HCT116 (cell line): ENCODE measurements at regions not wholly inside any gene's neighbourhood (a gene's known extent, or its start where the extent isn't known, plus 50 kb on each side); places are given as distances from the start of the nearest gene placed in this dataset.

Experiments used
- ATAC-seq: fragments of 200-7000 bp; cut with Tn5 transposase; 2 replicates; pipeline ENCODE4 v1.9.1; 2020; ENCODE audit warnings: mild to moderate bottlenecking, moderate library complexity
- BruUV-seq: library from RNA; stranded (reverse); fragments of 400-500 nt; replicated peaks from 2 replicates; lab custom pipeline; 2021; lab: Mats Ljungman, UMichigan
- CTCF ChIA-PET: fragments of 300-600 bp; sonication (Branson Sonifier 250); formaldehyde crosslinking; loops from one replicate; lab custom pipeline; 2021; ENCODE audit warnings: antibody characterized with exemption; lab: Charles Lee
- POLR2A ChIA-PET: fragments of 300-600, 350-600 bp; sonication (Branson Sonifier 250); formaldehyde crosslinking; loops from one replicate; lab custom pipeline; 2021; ENCODE audit warnings: antibody characterized with exemption; lab: Charles Lee
- RAD21 ChIA-PET, 2 experiments: fragments of 300-600 bp; sonication (Branson Sonifier 250); formaldehyde crosslinking; loops; one replicate each; lab custom pipeline; 2023; ENCODE audit warnings: low total read pairs in 2 of 2; ENCODE audit not compliant: uncharacterized antibody in 2 of 2, unreplicated experiment in 2 of 2, low non-redundant PET in 1 of 2; lab: Charles Lee
- DNase-seq: peaks from one replicate; pipeline ENCODE4 v3.0.0-alpha.2; 2010; ENCODE audit warnings: low read depth, low spot score
- H2AFZ ChIP-seq: fragments of 200-600 bp; shearing (Covaris generic), sonication (generic); 2 replicates; pipeline ENCODE4 v1.6.1; 2017; ENCODE audit warnings: low read depth, mixed run types, mixed read lengths, antibody characterized with exemption, low read length; ENCODE audit not compliant: poor library complexity, severe bottlenecking
- H3K27ac ChIP-seq: 2 replicates; pipeline ENCODE4 v1.5.1; 2012; ENCODE audit warnings: low read depth, low read length
- H3K27me3 ChIP-seq: fragments of 200-600 bp; sonication (generic); 2 replicates; pipeline ENCODE4 v1.6.1; 2016; ENCODE audit warnings: mixed run types, low read length, mixed read lengths; ENCODE audit not compliant: insufficient read depth
- H3K36me3 ChIP-seq, 2 experiments: fragments of 200-500 bp in 1 of 2; fragments of 200-600 bp in 1 of 2; sonication (Bioruptor generic) in 1 of 2; sonication (generic) in 1 of 2; 2 replicates each; pipeline versions ENCODE4 v1.5.1 to v1.6.1; 2014 to 2016; ENCODE audit warnings: low read length in 2 of 2, inconsistent platforms in 1 of 2, mixed read lengths in 1 of 2, mixed run types in 1 of 2; ENCODE audit not compliant: insufficient read depth in 2 of 2, control insufficient read depth in 1 of 2
- H3K4me1 ChIP-seq, 2 experiments: fragments of 200-600 bp in 1 of 2; sonication (generic) in 1 of 2; 2 replicates each; pipeline versions ENCODE4 v1.5.1 to v1.6.1; 2012 to 2017; ENCODE audit warnings: low read length in 2 of 2, inconsistent platforms in 1 of 2, mild to moderate bottlenecking in 1 of 2, mixed read lengths in 1 of 2, mixed run types in 1 of 2, moderate library complexity in 1 of 2; ENCODE audit not compliant: insufficient read depth in 2 of 2, control insufficient read depth in 1 of 2
- H3K4me2 ChIP-seq: fragments of 200-600 bp; sonication (generic); 2 replicates; pipeline ENCODE4 v1.6.1; 2017; ENCODE audit warnings: mixed run types, low read length, mixed read lengths
- H3K4me3 ChIP-seq, 2 experiments: fragments of 200-600 bp in 1 of 2; sonication (generic) in 1 of 2; replicated peaks in 1 of 2; 2 replicates each; pipeline ENCODE4 v1.5.1; 2011 to 2016; ENCODE audit warnings: low read length in 2 of 2, control low read depth in 1 of 2, low read depth in 1 of 2, mild to moderate bottlenecking in 1 of 2, mixed read lengths in 1 of 2, mixed run types in 1 of 2
- H3K79me2 ChIP-seq: fragments of 200-600 bp; sonication (generic); 2 replicates; pipeline ENCODE4 v1.6.1; 2017; ENCODE audit warnings: mild to moderate bottlenecking, mixed run types, low read length, moderate library complexity, mixed read lengths; ENCODE audit not compliant: insufficient read depth
- H3K9ac ChIP-seq: fragments of 200-600 bp; sonication (generic); 2 replicates; pipeline ENCODE4 v1.6.1; 2016; ENCODE audit warnings: low read length, mixed read lengths
- H3K9me2 ChIP-seq: fragments of 200-600 bp; sonication (generic), shearing (Covaris generic); 2 replicates; pipeline ENCODE4 v1.6.1; 2017; ENCODE audit warnings: mixed run types, mild to moderate bottlenecking, moderate library complexity; ENCODE audit not compliant: insufficient read depth
- H3K9me3 ChIP-seq, 2 experiments: fragments of 200-500 bp in 1 of 2; fragments of 200-600 bp in 1 of 2; sonication (Bioruptor generic) in 1 of 2; sonication (generic) in 1 of 2; 2 replicates each; pipeline ENCODE4 v1.6.1; 2014 to 2017; ENCODE audit warnings: low read length in 2 of 2, mixed read lengths in 2 of 2, inconsistent platforms in 1 of 2, low read depth in 1 of 2, mild to moderate bottlenecking in 1 of 2, mixed run types in 1 of 2, moderate library complexity in 1 of 2; ENCODE audit not compliant: control insufficient read depth in 1 of 2, insufficient read depth in 1 of 2
- H4K20me1 ChIP-seq: fragments of 200-600 bp; sonication (generic), shearing (Covaris generic); 2 replicates; pipeline ENCODE4 v1.6.1; 2017; ENCODE audit warnings: mixed run types, mild to moderate bottlenecking, moderate library complexity; ENCODE audit not compliant: insufficient read depth
- CEBPB ChIP-seq: IDR thresholded peaks from 2 replicates; pipeline ENCODE4 v1.6.1; 2012; ENCODE audit warnings: low read depth
- EZH2 ChIP-seq: fragments of 200-600 bp; sonication (generic); IDR thresholded peaks from 2 replicates; pipeline ENCODE4 v1.6.1; 2017; ENCODE audit warnings: antibody characterized with exemption, mixed run types
- EZH2phosphoT487 ChIP-seq: fragments of 200-600 bp; IDR thresholded peaks from 2 replicates; pipeline ENCODE4 v1.6.1; 2018; ENCODE audit warnings: antibody characterized with exemption, borderline replicate concordance
- JUND ChIP-seq: IDR thresholded peaks from 2 replicates; pipeline ENCODE4 v1.6.1; 2012
- RAD21 ChIP-seq: IDR thresholded peaks from 2 replicates; pipeline ENCODE4 v1.6.1; 2012; ENCODE audit warnings: low read depth, mild to moderate bottlenecking
- SRF ChIP-seq: IDR thresholded peaks from 2 replicates; pipeline ENCODE4 v1.6.1; 2012; ENCODE audit warnings: low read depth
- ZNF274 ChIP-seq: fragments of 200-500 bp; sonication (Bioruptor generic); IDR thresholded peaks from 2 replicates; pipeline ENCODE4 v1.6.1; 2014; ENCODE audit warnings: mild to moderate bottlenecking, low read depth, low read length, inconsistent platforms
- intact Hi-C: fragments of 100-400 bp; cut with micrococcal nuclease; formaldehyde crosslinking; loops from 2 replicates; pipeline ENCODE4 v1.10.0; 2022
- TF ChIP-seq, protein P1 (sequence below): IDR thresholded peaks from 2 replicates; pipeline ENCODE4 v1.6.1; 2012; ENCODE audit warnings: low read depth
- TF ChIP-seq, protein P2 (sequence below): IDR thresholded peaks from 2 replicates; pipeline ENCODE4 v1.6.1; 2012
- TF ChIP-seq, protein P3 (sequence below): IDR thresholded peaks from 2 replicates; pipeline ENCODE4 v1.6.1; 2011; ENCODE audit warnings: mild to moderate bottlenecking, low read length, moderate library complexity; ENCODE audit not compliant: insufficient replicate concordance; ENCODE audit errors: extremely low read depth

DNA sequence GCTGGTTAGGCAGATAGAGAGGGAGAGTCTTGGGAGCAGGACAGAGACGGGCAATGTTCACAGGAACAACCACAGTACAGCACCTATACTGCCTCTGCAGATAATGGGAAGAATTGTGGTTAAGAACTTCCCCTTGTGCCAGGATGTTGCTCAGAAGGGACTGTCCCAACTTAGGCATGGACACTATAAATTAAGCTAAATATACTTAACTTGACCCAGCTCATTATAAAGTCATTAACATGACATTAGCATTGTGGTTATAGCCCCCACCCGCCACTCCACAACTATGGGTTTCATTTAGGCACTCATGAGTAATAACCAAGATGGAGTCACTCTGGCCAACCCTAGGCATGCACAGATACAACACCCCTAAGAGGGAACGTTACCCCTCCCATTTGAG is 310.9 kb upstream of the NRG3 start:
- ChIA-PET RAD21 (no interaction called here), CTCF (no interaction called here), POLR2A (no interaction called here)
- Histone ChIP-seq H3K9me3 (peaks cover 3 to 10% of the 10 kb centered on the region in 2 experiments; a peak in 2 of 4 replicates), H3K4me3 (no peak overlapping the region), H3K79me2 (no peaks in the 10 kb centered on the region), H2AFZ (no peak overlapping the region), H3K9me2 (no peaks in the 10 kb centered on the region), H3K4me2 (no peak overlapping the region), H3K27me3 (no peaks in the 10 kb centered on the region), H3K36me3 (no peaks in the 10 kb centered on the region), H3K4me1 (no peaks in the 10 kb centered on the region), H4K20me1 (no peaks in the 10 kb centered on the region; the same call in 1 of the 2 replicates), H3K27ac (no peak overlapping the region), H3K9ac (no peak overlapping the region)
- ATAC-seq (no peak), DNase-seq (no peak)
- TF ChIP-seq RAD21 (no peak), EZH2phosphoT487 (no peak), ZNF274 (no peak), CEBPB (no peak), SRF (no peak), EZH2 (no peak), JUND (no peak)
- TF ChIP-seq, protein P1, sequence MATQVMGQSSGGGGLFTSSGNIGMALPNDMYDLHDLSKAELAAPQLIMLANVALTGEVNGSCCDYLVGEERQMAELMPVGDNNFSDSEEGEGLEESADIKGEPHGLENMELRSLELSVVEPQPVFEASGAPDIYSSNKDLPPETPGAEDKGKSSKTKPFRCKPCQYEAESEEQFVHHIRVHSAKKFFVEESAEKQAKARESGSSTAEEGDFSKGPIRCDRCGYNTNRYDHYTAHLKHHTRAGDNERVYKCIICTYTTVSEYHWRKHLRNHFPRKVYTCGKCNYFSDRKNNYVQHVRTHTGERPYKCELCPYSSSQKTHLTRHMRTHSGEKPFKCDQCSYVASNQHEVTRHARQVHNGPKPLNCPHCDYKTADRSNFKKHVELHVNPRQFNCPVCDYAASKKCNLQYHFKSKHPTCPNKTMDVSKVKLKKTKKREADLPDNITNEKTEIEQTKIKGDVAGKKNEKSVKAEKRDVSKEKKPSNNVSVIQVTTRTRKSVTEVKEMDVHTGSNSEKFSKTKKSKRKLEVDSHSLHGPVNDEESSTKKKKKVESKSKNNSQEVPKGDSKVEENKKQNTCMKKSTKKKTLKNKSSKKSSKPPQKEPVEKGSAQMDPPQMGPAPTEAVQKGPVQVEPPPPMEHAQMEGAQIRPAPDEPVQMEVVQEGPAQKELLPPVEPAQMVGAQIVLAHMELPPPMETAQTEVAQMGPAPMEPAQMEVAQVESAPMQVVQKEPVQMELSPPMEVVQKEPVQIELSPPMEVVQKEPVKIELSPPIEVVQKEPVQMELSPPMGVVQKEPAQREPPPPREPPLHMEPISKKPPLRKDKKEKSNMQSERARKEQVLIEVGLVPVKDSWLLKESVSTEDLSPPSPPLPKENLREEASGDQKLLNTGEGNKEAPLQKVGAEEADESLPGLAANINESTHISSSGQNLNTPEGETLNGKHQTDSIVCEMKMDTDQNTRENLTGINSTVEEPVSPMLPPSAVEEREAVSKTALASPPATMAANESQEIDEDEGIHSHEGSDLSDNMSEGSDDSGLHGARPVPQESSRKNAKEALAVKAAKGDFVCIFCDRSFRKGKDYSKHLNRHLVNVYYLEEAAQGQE, result no peak
- TF ChIP-seq, protein P2, sequence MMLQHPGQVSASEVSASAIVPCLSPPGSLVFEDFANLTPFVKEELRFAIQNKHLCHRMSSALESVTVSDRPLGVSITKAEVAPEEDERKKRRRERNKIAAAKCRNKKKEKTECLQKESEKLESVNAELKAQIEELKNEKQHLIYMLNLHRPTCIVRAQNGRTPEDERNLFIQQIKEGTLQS, result no peak
- TF ChIP-seq, protein P3, sequence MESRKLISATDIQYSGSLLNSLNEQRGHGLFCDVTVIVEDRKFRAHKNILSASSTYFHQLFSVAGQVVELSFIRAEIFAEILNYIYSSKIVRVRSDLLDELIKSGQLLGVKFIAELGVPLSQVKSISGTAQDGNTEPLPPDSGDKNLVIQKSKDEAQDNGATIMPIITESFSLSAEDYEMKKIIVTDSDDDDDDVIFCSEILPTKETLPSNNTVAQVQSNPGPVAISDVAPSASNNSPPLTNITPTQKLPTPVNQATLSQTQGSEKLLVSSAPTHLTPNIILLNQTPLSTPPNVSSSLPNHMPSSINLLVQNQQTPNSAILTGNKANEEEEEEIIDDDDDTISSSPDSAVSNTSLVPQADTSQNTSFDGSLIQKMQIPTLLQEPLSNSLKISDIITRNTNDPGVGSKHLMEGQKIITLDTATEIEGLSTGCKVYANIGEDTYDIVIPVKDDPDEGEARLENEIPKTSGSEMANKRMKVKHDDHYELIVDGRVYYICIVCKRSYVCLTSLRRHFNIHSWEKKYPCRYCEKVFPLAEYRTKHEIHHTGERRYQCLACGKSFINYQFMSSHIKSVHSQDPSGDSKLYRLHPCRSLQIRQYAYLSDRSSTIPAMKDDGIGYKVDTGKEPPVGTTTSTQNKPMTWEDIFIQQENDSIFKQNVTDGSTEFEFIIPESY, result no peak
- intact Hi-C loops, result no loop called here
- no TSS peak for BruUV-seq
